HG02642 (cell line): ENCODE measurements at regions not wholly inside any gene's neighbourhood (a gene's known extent, or its start where the extent isn't known, plus 50 kb on each side); places are given as distances from the start of the nearest gene placed in this dataset.
"Not testable (repeated sequence)": the region's sequence is repeated elsewhere in the genome, so short reads cannot be mapped to it uniquely, and the experiment has no call there.

Source experiments
- ATAC-seq: cut with Tn5 transposase; IDR thresholded peaks from one replicate; pipeline ENCODE4 v1.9.1; 2021; ENCODE audit warnings: mild to moderate bottlenecking; ENCODE audit not compliant: unreplicated experiment, poor library complexity

GRCh38 chr4:170259631-170260153 lies 169.9 kb upstream of the AADAT start:
- ATAC-seq: peak; percentile 98

- no peak for ATAC-seq
These were observed 167.1 kb upstream of the AADAT start for GRCh38 chr4:170256807-170257206.

GRCh38 chr4:170248576-170248975 lies 158.8 kb upstream of the AADAT start:
- ATAC-seq: no peak

GRCh38 chr4:170248029-170248428 lies 158.3 kb upstream of the AADAT start:
- no peak for ATAC-seq

GRCh38 chr4:170247596-170247995 lies 157.8 kb upstream of the AADAT start:
- ATAC-seq: no peak

GRCh38 chr4:170243662-170244288 lies 154.0 kb upstream of the AADAT start:
- ATAC-seq: no peak

GRCh38 chr4:170242471-170242870 lies 152.7 kb upstream of the AADAT start:
- ATAC-seq: no peak

GRCh38 chr4:170234800-170235199 lies 145.0 kb upstream of the AADAT start:
- no peak for ATAC-seq

- no peak for ATAC-seq
These were observed 141.6 kb upstream of the AADAT start for GRCh38 chr4:170231377-170231776.

GRCh38 chr4:170230242-170230641 lies 140.5 kb upstream of the AADAT start:
- ATAC-seq: no peak

- ATAC-seq: no peak
These were observed 139.2 kb upstream of the AADAT start for GRCh38 chr4:170229006-170229405.

- ATAC-seq: no peak
These were observed 138.2 kb upstream of the AADAT start for GRCh38 chr4:170227928-170228327.

- no peak for ATAC-seq
These were observed 136.5 kb upstream of the AADAT start for GRCh38 chr4:170226288-170226687.

- no peak for ATAC-seq
These were observed 125.0 kb upstream of the AADAT start for GRCh38 chr4:170214731-170215130.

- ATAC-seq: no peak
These were observed 124.3 kb upstream of the AADAT start for GRCh38 chr4:170214101-170214500.

GRCh38 chr4:170202721-170203120 lies 113.0 kb upstream of the AADAT start:
- no peak for ATAC-seq

GRCh38 chr4:170198747-170199146 lies 109.0 kb upstream of the AADAT start:
- ATAC-seq: no peak

- ATAC-seq: not testable (repeated sequence)
These were observed 105.0 kb upstream of the AADAT start for GRCh38 chr4:170194794-170195193.

- ATAC-seq: no peak
These were observed 103.7 kb upstream of the AADAT start for GRCh38 chr4:170193496-170193895.

- no peak for ATAC-seq
These were observed 100.5 kb upstream of the AADAT start for GRCh38 chr4:170190265-170190664.

GRCh38 chr4:170170861-170171260 lies 81.1 kb upstream of the AADAT start:
- ATAC-seq: no peak

- no peak for ATAC-seq
These were observed 79.9 kb upstream of the AADAT start for GRCh38 chr4:170169699-170170098.
